ENCODE measurements at regions not wholly inside any gene's neighbourhood (a gene's known extent, or its start where the extent isn't known, plus 50 kb on each side); places are given as distances from the start of the nearest gene placed in this dataset.
"Not testable (repeated sequence)": the region's sequence is repeated elsewhere in the genome, so short reads cannot be mapped to it uniquely, and the experiment has no call there.

DNA sequence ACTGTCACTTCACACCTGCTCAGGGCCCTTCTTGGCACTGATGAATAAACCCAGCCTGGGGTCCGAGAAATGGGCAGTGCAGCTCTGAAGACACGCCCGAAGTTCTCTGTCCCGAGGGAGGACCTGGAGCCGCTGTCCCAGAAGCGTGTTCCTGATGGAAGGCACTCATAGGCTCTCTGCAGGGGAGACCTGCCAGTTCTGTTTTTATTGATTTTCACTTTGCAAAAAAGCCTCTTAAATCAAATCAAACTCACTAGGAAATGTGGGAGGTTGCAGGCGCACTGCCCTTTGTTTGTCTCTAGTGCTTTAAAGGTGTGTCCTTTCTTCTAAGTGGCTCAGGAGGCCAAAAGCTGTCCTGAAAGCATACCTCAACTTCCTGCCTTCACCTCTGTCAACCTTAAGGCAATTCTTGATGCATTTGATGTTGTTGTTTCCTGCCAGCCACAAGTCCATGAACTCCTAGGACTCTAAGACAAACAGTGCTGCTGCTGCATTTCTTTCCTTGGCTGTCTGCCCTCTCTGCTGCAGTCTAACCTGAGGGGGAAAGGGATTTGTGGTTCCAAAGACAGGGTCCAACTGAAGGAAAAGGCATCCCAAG, 663.2 kb downstream of the UQCRFS1 start:
- ATAC-seq (peak; percentile 40 to 69 (median 54)), DNase-seq (no peak)
- H3K4me3 ChIP-seq, result no peak overlapping the region
- H3K27ac ChIP-seq, result no peak overlapping the region
- no peaks in the 10 kb centered on the region for H3K27me3 ChIP-seq
- no peaks in the 10 kb centered on the region for H3K36me3 ChIP-seq
- H3K9me3 ChIP-seq, result no peaks in the 10 kb centered on the region
- TF ChIP-seq, protein P1, sequence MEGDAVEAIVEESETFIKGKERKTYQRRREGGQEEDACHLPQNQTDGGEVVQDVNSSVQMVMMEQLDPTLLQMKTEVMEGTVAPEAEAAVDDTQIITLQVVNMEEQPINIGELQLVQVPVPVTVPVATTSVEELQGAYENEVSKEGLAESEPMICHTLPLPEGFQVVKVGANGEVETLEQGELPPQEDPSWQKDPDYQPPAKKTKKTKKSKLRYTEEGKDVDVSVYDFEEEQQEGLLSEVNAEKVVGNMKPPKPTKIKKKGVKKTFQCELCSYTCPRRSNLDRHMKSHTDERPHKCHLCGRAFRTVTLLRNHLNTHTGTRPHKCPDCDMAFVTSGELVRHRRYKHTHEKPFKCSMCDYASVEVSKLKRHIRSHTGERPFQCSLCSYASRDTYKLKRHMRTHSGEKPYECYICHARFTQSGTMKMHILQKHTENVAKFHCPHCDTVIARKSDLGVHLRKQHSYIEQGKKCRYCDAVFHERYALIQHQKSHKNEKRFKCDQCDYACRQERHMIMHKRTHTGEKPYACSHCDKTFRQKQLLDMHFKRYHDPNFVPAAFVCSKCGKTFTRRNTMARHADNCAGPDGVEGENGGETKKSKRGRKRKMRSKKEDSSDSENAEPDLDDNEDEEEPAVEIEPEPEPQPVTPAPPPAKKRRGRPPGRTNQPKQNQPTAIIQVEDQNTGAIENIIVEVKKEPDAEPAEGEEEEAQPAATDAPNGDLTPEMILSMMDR (IDR thresholded peaks at IDR 0.05), result no peak
- TF ChIP-seq POLR2A (IDR thresholded peaks at IDR 0.05), result no peak
- intact Hi-C loops (cut with DNase I), result no loop called here
- peaks cover 0 to 8% (median 4%) of the 10 kb centered on the region in 4 donors for H3K4me1 ChIP-seq
- 27% methylated on average over 3 of the region's 7 CpGs for WGBS (ENCODE audit: insufficient coverage, low coverage, low lambda C conversion rate, missing lambda C conversion rate)

DNA sequence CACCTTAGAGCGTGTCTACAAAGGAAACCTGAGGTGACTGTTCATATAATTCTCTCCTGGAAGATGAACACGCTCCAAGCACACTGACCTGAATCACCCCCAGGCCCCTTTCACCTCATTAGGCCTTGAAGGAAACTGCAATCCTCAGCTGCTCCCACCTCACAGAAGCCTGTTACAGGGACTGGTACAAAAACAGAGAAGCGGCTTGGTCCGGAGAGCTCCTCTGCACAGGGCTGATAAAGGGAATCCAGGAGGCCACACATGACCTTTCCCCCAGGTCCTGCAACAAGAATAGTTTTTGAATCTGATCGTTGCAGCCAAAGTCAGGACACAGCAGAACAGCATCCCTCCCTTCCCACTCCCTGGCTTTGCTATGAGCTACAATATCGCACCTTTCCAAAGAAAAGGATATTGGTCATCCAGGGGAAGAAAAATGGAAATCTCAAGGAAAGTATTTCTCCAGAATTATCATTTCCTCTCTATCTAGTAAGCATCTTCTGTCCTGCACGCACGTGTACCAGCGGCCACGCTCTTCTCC, 666.7 kb downstream of the UQCRFS1 start:
- Histone ChIP-seq H3K9me3 (no peaks in the 10 kb centered on the region), H3K36me3 (no peaks in the 10 kb centered on the region), H3K4me3 (no peak overlapping the region), H3K27me3 (no peaks in the 10 kb centered on the region), H3K27ac (no peak overlapping the region), H3K4me1 (peaks cover 0 to 8% (median 4%) of the 10 kb centered on the region in 4 donors)
- TF ChIP-seq POLR2A (IDR thresholded peaks at IDR 0.05), result no peak
- TF ChIP-seq, protein P1 (IDR thresholded peaks at IDR 0.05), result no peak
- intact Hi-C loops (cut with DNase I), result no loop called here
- 89% methylated on average over 8 of the region's 10 CpGs for WGBS (ENCODE audit: insufficient coverage, low coverage, low lambda C conversion rate, missing lambda C conversion rate)
- ATAC-seq, result no peak
- no peak for DNase-seq

DNA sequence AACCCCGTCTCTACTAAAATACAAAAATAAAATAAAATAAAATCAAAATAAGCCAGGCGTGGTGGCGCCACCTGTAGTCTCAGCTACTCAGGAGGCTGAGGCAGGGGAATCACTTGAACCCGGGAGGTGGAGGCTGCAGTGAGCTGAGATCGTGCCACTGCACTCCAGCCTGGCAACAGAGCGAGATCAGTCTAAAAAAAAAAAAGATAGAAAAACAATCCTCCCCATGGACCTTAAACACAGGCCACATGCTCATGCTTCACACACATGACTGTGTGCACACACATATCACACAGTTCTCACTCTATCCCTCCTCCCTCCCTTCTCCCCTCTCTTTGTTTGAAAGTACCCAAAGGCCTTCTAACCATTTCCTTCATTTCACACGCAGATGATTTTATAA, 667.6 kb downstream of the UQCRFS1 start:
- H3K27ac ChIP-seq; ATAC-seq; intact Hi-C loops (cut with DNase I); H3K27me3 ChIP-seq; H3K36me3 ChIP-seq; DNase-seq; H3K9me3 ChIP-seq; H3K4me1 ChIP-seq; H3K4me3 ChIP-seq: not testable (repeated sequence)
- 75% methylated on average over 6 of the region's 7 CpGs for WGBS (ENCODE audit: insufficient coverage, low coverage, low lambda C conversion rate, missing lambda C conversion rate)

DNA sequence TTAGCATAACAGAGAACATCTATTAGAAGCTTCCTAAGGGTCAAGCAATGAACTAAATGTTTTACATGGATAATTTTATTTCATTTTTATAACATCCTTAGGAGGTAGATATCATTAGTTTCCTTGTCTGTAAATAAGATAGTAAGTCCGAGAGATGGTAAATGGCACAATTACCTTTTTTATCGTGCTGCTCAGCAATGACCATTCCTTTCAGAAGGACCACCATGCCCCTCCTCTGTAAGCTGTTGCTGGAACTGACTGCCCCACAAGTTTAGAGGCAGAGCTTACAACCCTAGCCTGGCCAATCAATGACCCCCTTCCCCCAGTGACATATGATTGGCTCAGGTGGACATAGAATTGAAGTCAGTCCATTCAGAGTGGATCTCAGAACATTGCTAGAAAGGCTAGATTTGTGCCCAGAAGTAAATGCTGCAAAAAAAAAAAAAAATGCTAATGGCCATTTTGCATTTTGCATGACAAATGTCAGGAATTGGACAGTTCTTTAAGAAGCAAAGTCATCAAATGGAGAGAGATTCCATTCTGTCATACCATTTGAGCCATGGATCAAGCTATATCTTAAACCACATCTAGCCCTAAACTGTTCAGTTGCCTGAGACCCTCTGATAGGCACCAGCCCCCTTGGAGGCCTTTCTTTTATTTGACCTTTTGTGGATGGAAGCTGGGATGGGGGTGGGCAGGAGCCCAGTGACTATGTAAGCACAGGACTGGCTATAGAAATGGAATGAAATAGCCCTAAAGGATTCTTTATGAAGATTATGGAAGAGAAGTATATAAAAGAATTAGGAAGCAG, 668.3 kb downstream of the UQCRFS1 start:
- Histone ChIP-seq H3K27ac (no peak overlapping the region), H3K9me3 (no peaks in the 10 kb centered on the region), H3K36me3 (no peaks in the 10 kb centered on the region), H3K4me3 (no peak overlapping the region), H3K27me3 (no peaks in the 10 kb centered on the region), H3K4me1 (peaks cover 0 to 4% (median 2%) of the 10 kb centered on the region in 4 donors)
- WGBS (ENCODE audit: insufficient coverage, low coverage, low lambda C conversion rate, missing lambda C conversion rate), result 91% methylated on average over 2 of the region's 2 CpGs
- no peak for DNase-seq
- intact Hi-C loops (cut with DNase I), result no loop called here
- no peak for ATAC-seq
- TF ChIP-seq, protein P1 (IDR thresholded peaks at IDR 0.05), result no peak
- TF ChIP-seq POLR2A (IDR thresholded peaks at IDR 0.05), result no peak

DNA sequence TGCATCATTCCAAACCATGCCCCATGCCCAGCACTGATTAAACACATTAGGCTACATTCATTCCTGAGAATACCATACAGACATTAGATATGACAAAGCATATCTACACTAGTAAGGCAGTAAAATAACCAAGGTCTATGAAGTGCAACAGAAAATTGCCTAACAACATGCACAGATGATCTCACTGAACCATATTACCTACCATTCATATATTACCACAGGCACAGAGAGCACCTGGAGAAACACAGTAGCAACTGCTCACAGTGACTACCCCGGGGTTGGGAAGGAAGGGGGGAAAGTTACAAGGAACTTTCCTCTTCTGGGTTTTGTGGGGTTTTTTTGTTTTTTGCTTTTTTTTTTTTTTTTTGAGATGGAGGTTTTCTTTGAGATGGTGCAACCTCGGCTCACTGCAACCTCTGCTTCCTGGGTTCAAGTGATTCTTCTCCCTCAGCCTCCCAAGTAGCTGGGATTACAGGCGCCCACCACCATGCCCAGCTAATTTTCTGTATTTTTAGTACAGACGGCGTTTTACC, 669.6 kb downstream of the UQCRFS1 start:
- ATAC-seq (no peak), DNase-seq (no peak)
- WGBS (ENCODE audit: insufficient coverage, low coverage, low lambda C conversion rate, missing lambda C conversion rate), result 56% methylated on average over 2 of the region's 5 CpGs
- H3K36me3 ChIP-seq, result no peaks in the 10 kb centered on the region
- TF ChIP-seq POLR2A (IDR thresholded peaks at IDR 0.05), result no peak
- TF ChIP-seq, protein P1 (IDR thresholded peaks at IDR 0.05), result no peak
- intact Hi-C loops (cut with DNase I), result no loop called here
- no peak overlapping the region for H3K27ac ChIP-seq
- H3K9me3 ChIP-seq, result no peaks in the 10 kb centered on the region
- no peaks in the 10 kb centered on the region for H3K4me1 ChIP-seq
- no peak overlapping the region for H3K4me3 ChIP-seq
- no peaks in the 10 kb centered on the region for H3K27me3 ChIP-seq
